ENCODE measurements at regions not wholly inside any gene's neighbourhood (a gene's known extent, or its start where the extent isn't known, plus 50 kb on each side); places are given as distances from the start of the nearest gene placed in this dataset.

DNA sequence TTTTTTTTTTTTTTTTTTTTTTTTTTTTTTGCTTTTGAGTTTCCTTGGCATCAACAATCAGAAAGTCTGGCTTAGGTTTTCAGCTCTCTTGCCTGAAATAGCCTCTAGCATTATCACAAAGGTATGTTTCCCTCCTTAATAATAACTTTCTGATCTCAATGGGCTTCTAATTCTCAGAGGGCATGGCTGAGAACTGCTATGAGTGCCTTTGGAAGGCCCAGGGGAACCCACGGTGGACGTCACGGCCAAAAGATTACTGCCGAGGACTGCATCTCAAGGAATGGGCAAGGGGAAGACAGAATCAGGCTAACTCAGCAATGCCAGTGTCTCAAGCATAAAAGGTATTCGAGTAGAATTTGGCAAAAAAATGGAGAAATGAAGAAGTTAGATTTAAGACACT lies 73.2 kb upstream of the SLC14A2 start:
- Mint-ChIP-seq H3K27ac (ENCODE audit: unreplicated experiment) (no peak overlapping the region), H3K27me3 (ENCODE audit: insufficient read depth, unreplicated experiment) (no peaks in the 10 kb centered on the region), H3K36me3 (ENCODE audit: insufficient read depth, unreplicated experiment) (no peaks in the 10 kb centered on the region), H3K4me1 (ENCODE audit: low read depth, unreplicated experiment) (peaks cover 15% of the 10 kb centered on the region), H3K4me3 (ENCODE audit: unreplicated experiment) (no peak overlapping the region), H3K9me3 (ENCODE audit: unreplicated experiment) (peaks cover 13% of the 10 kb centered on the region)
- TF ChIP-seq, protein P1, sequence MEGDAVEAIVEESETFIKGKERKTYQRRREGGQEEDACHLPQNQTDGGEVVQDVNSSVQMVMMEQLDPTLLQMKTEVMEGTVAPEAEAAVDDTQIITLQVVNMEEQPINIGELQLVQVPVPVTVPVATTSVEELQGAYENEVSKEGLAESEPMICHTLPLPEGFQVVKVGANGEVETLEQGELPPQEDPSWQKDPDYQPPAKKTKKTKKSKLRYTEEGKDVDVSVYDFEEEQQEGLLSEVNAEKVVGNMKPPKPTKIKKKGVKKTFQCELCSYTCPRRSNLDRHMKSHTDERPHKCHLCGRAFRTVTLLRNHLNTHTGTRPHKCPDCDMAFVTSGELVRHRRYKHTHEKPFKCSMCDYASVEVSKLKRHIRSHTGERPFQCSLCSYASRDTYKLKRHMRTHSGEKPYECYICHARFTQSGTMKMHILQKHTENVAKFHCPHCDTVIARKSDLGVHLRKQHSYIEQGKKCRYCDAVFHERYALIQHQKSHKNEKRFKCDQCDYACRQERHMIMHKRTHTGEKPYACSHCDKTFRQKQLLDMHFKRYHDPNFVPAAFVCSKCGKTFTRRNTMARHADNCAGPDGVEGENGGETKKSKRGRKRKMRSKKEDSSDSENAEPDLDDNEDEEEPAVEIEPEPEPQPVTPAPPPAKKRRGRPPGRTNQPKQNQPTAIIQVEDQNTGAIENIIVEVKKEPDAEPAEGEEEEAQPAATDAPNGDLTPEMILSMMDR (IDR thresholded peaks at IDR 0.05; ENCODE audit: insufficient read depth in 1 of 2, low read depth in 1 of 2, low read length in 1 of 2, severe bottlenecking in 1 of 2, unreplicated experiment in 1 of 2): no peak
- Histone ChIP-seq H3K4me3 (ENCODE audit: low read depth, low read length) (no peak overlapping the region), H3K27me3 (replicated peaks; ENCODE audit: control insufficient read depth, insufficient read depth, low read length) (no peaks in the 10 kb centered on the region), H3K36me3 (ENCODE audit: control insufficient read depth, insufficient read depth, low read length) (no peaks in the 10 kb centered on the region), H3K9me3 (no peaks in the 10 kb centered on the region), H3K4me1 (peaks cover 12% of the 10 kb centered on the region)
- ChIA-PET CTCF (no interaction called here), POLR2A (no interaction called here)
- DNase-seq: no peak
- intact Hi-C loops (cut with micrococcal nuclease; ENCODE audit: unreplicated experiment): no loop called here
- no TSS peak for BruUV-seq (replicated peaks)

DNA sequence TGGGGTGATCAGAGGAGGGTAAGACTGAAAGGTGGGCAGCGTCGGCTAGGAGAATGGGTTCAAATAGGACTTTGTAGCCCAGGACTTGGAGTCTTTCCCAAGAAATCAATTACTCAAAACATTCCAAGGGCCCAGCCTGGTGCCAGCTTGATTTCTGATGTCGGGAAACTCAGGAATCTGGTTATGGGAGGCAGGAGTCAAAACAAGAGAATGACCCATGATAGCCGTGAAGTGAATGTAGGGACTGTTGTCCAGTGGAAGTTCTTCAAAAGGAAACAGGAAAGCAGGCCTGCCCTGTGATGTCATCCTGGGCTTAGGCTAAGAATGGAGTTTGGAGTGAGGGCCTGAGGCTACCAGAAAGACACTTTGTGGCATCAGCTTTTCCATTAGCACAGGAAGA lies 67.4 kb upstream of the SLC14A2 start:
- no peak overlapping the region for H3K4me3 ChIP-seq (ENCODE audit: low read depth, low read length)
- H3K9me3 Mint-ChIP-seq (ENCODE audit: unreplicated experiment): no peaks in the 10 kb centered on the region
- no peak overlapping the region for H3K4me3 Mint-ChIP-seq (ENCODE audit: unreplicated experiment)
- no peaks in the 10 kb centered on the region for H3K36me3 Mint-ChIP-seq (ENCODE audit: insufficient read depth, unreplicated experiment)
- peaks cover 21% of the 10 kb centered on the region for H3K4me1 Mint-ChIP-seq (ENCODE audit: low read depth, unreplicated experiment)
- no peak for DNase-seq
- H3K27me3 ChIP-seq (replicated peaks; ENCODE audit: control insufficient read depth, insufficient read depth, low read length): no peaks in the 10 kb centered on the region
- H3K4me1 ChIP-seq: peaks cover 23% of the 10 kb centered on the region
- no peaks in the 10 kb centered on the region for H3K9me3 ChIP-seq
- intact Hi-C loops (cut with micrococcal nuclease; ENCODE audit: unreplicated experiment): loop anchor here (1.0 kb wide), 1 partner anchor 26 kb away; no protein-coding TSS in a partner anchor
- POLR2A ChIA-PET: no interaction called here
- CTCF ChIA-PET: no interaction called here
- H3K27me3 Mint-ChIP-seq (ENCODE audit: insufficient read depth, unreplicated experiment): no peaks in the 10 kb centered on the region
- H3K36me3 ChIP-seq (ENCODE audit: control insufficient read depth, insufficient read depth, low read length): no peaks in the 10 kb centered on the region
- TF ChIP-seq, protein P1 (IDR thresholded peaks at IDR 0.05; ENCODE audit: insufficient read depth in 1 of 2, low read depth in 1 of 2, low read length in 1 of 2, severe bottlenecking in 1 of 2, unreplicated experiment in 1 of 2): no peak
- H3K27ac Mint-ChIP-seq (ENCODE audit: unreplicated experiment): peak overlapping the region; percentile 86
- no TSS peak for BruUV-seq (replicated peaks)

GRCh38 chr18:45548614-45549013 lies 66.7 kb upstream of the SLC14A2 start:
- H3K4me3 ChIP-seq (ENCODE audit: low read depth, low read length): no peak overlapping the region
- Mint-ChIP-seq H3K4me3 (ENCODE audit: unreplicated experiment) (no peak overlapping the region), H3K9me3 (ENCODE audit: unreplicated experiment) (no peaks in the 10 kb centered on the region), H3K27me3 (ENCODE audit: insufficient read depth, unreplicated experiment) (no peaks in the 10 kb centered on the region), H3K27ac (ENCODE audit: unreplicated experiment) (no peak overlapping the region), H3K36me3 (ENCODE audit: insufficient read depth, unreplicated experiment) (no peaks in the 10 kb centered on the region), H3K4me1 (ENCODE audit: low read depth, unreplicated experiment) (peaks cover 21% of the 10 kb centered on the region)
- peaks cover 23% of the 10 kb centered on the region for H3K4me1 ChIP-seq
- ChIA-PET POLR2A (no interaction called here), CTCF (no interaction called here)
- H3K27me3 ChIP-seq (replicated peaks; ENCODE audit: control insufficient read depth, insufficient read depth, low read length): no peaks in the 10 kb centered on the region
- TF ChIP-seq, protein P1 (IDR thresholded peaks at IDR 0.05; ENCODE audit: insufficient read depth in 1 of 2, low read depth in 1 of 2, low read length in 1 of 2, severe bottlenecking in 1 of 2, unreplicated experiment in 1 of 2): no peak
- H3K9me3 ChIP-seq: no peaks in the 10 kb centered on the region
- BruUV-seq (replicated peaks): no TSS peak
- DNase-seq: peak; percentile 50 to 54
- no peaks in the 10 kb centered on the region for H3K36me3 ChIP-seq (ENCODE audit: control insufficient read depth, insufficient read depth, low read length)
- intact Hi-C loops (cut with micrococcal nuclease; ENCODE audit: unreplicated experiment): no loop called here

All from Caco-2 (cell line).